HFFc6 (cell line): ENCODE measurements at regions not wholly inside any gene's neighbourhood (a gene's known extent, or its start where the extent isn't known, plus 50 kb on each side); places are given as distances from the start of the nearest gene placed in this dataset.

Source experiments
- DNase-seq: peaks from one replicate; pipeline ENCODE4 v3.0.0-alpha.2; 2018
- H3K27ac Mint-ChIP-seq: 2 replicates; pipeline ENCODE4 v1.8.0; 2020; ENCODE audit warnings: mild to moderate bottlenecking, mixed read lengths
- H3K27me3 Mint-ChIP-seq: 2 replicates; pipeline ENCODE4 v1.8.0; 2021; ENCODE audit warnings: mild to moderate bottlenecking, moderate library complexity, mixed read lengths; ENCODE audit not compliant: insufficient read depth
- H3K36me3 Mint-ChIP-seq: 2 replicates; pipeline ENCODE4 v1.8.0; 2021; ENCODE audit warnings: low read depth, mixed read lengths
- H3K4me1 Mint-ChIP-seq: 2 replicates; pipeline ENCODE4 v1.8.0; 2020; ENCODE audit warnings: low read depth, mixed read lengths
- H3K4me3 Mint-ChIP-seq: 2 replicates; pipeline ENCODE4 v1.8.0; 2020; ENCODE audit warnings: mild to moderate bottlenecking, moderate library complexity, mixed read lengths
- H3K9me3 Mint-ChIP-seq: 2 replicates; pipeline ENCODE4 v1.8.0; 2020; ENCODE audit warnings: mild to moderate bottlenecking, mixed read lengths
- CTCF ChIP-seq: fragments of 200-600 bp; sonication (generic); IDR thresholded peaks from 2 replicates; pipeline ENCODE4 v1.5.0; 2021; ENCODE audit warnings: antibody characterized with exemption, mild to moderate bottlenecking

GRCh38 chr16:26365161-26365940, 673.6 kb downstream of the HS3ST4 start:
- H3K4me1 Mint-ChIP-seq, result no peaks in the 10 kb centered on the region
- no peaks in the 10 kb centered on the region; the same call in 1 of the 2 replicates for H3K27me3 Mint-ChIP-seq
- H3K27ac Mint-ChIP-seq, result no peak overlapping the region
- H3K9me3 Mint-ChIP-seq, result peaks cover 55% of the 10 kb centered on the region
- no peak for DNase-seq
- no peaks in the 10 kb centered on the region for H3K36me3 Mint-ChIP-seq
- TF ChIP-seq CTCF, result no peak
- no peak overlapping the region for H3K4me3 Mint-ChIP-seq

GRCh38 chr16:26371349-26371869, 679.6 kb downstream of the HS3ST4 start:
- no peaks in the 10 kb centered on the region for H3K4me1 Mint-ChIP-seq
- H3K9me3 Mint-ChIP-seq, result peaks cover 30% of the 10 kb centered on the region
- no peak for TF ChIP-seq CTCF
- H3K4me3 Mint-ChIP-seq, result no peak overlapping the region
- DNase-seq, result no peak
- H3K27me3 Mint-ChIP-seq, result no peaks in the 10 kb centered on the region; the same call in 1 of the 2 replicates
- no peak overlapping the region for H3K27ac Mint-ChIP-seq
- H3K36me3 Mint-ChIP-seq, result no peaks in the 10 kb centered on the region

- no peak for DNase-seq
- H3K27me3 Mint-ChIP-seq, result no peaks in the 10 kb centered on the region
- no peak overlapping the region for H3K4me3 Mint-ChIP-seq
- H3K36me3 Mint-ChIP-seq, result no peaks in the 10 kb centered on the region
- H3K9me3 Mint-ChIP-seq, result peaks cover 15% of the 10 kb centered on the region
- no peaks in the 10 kb centered on the region for H3K4me1 Mint-ChIP-seq
- no peak overlapping the region for H3K27ac Mint-ChIP-seq
- no peak for TF ChIP-seq CTCF
These were observed 682.6 kb downstream of the HS3ST4 start for GRCh38 chr16:26374279-26374925.

GRCh38 chr16:26382586-26382985, 684.1 kb upstream of the C16orf82 start:
- no peaks in the 10 kb centered on the region for H3K27me3 Mint-ChIP-seq
- no peaks in the 10 kb centered on the region for H3K36me3 Mint-ChIP-seq
- H3K9me3 Mint-ChIP-seq, result peaks cover 37% of the 10 kb centered on the region
- H3K4me1 Mint-ChIP-seq, result no peaks in the 10 kb centered on the region
- DNase-seq, result no peak
- no peak overlapping the region for H3K4me3 Mint-ChIP-seq
- H3K27ac Mint-ChIP-seq, result no peak overlapping the region
- TF ChIP-seq CTCF, result no peak

GRCh38 chr16:26386096-26386495, 680.6 kb upstream of the C16orf82 start:
- Mint-ChIP-seq H3K27ac (no peak overlapping the region), H3K4me3 (no peak overlapping the region), H3K4me1 (no peaks in the 10 kb centered on the region), H3K36me3 (no peaks in the 10 kb centered on the region), H3K9me3 (peaks cover 48% of the 10 kb centered on the region), H3K27me3 (no peaks in the 10 kb centered on the region)
- TF ChIP-seq CTCF, result no peak
- DNase-seq, result no peak
